GM12864 (cell line): ENCODE measurements at regions not wholly inside any gene's neighbourhood (a gene's known extent, or its start where the extent isn't known, plus 50 kb on each side); places are given as distances from the start of the nearest gene placed in this dataset.

Source experiments
- DNase-seq: peaks from one replicate; pipeline ENCODE4 v3.0.0-alpha.2; 2011; ENCODE audit warnings: low read depth
- H3K4me3 ChIP-seq: 2 replicates; pipeline ENCODE4 v1.5.1; 2011; ENCODE audit warnings: mild to moderate bottlenecking, low read depth, low read length, control low read depth
- CTCF ChIP-seq: IDR thresholded peaks from 2 replicates; pipeline ENCODE4 v1.5.1; 2011; ENCODE audit warnings: low read depth, mild to moderate bottlenecking, moderate library complexity, low read length, control low read depth, inconsistent platforms; ENCODE audit errors: missing control alignments

DNA sequence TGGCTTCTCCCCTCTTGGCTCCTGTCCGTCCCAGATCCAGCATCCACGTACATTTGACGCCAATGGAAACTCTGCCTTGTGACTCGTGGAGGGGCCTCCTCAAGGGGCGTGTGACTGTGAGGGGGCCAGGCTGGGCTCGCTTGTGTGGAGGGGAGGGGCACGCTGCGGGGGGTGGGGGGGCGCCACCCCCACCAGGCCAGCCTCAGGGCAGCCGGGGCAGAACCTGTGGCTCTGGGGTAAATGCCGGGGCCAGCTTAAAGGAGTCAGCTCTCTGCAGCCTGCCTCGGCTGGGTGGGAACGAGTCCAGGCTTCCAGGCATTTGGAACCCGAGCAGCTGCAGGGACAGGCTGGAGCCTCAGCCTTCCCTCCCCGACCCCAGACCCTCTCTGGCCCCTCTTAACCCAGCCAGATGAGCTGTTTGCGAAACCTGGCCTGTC is 94.1 kb downstream of the SIK1 start:
- no peak for DNase-seq
- no peak overlapping the region for H3K4me3 ChIP-seq
- no peak for TF ChIP-seq CTCF

GRCh38 chr21:43331962-43332828 is 94.7 kb downstream of the SIK1 start:
- DNase-seq: no peak
- no peak for TF ChIP-seq CTCF
- H3K4me3 ChIP-seq: no peak overlapping the region

DNA sequence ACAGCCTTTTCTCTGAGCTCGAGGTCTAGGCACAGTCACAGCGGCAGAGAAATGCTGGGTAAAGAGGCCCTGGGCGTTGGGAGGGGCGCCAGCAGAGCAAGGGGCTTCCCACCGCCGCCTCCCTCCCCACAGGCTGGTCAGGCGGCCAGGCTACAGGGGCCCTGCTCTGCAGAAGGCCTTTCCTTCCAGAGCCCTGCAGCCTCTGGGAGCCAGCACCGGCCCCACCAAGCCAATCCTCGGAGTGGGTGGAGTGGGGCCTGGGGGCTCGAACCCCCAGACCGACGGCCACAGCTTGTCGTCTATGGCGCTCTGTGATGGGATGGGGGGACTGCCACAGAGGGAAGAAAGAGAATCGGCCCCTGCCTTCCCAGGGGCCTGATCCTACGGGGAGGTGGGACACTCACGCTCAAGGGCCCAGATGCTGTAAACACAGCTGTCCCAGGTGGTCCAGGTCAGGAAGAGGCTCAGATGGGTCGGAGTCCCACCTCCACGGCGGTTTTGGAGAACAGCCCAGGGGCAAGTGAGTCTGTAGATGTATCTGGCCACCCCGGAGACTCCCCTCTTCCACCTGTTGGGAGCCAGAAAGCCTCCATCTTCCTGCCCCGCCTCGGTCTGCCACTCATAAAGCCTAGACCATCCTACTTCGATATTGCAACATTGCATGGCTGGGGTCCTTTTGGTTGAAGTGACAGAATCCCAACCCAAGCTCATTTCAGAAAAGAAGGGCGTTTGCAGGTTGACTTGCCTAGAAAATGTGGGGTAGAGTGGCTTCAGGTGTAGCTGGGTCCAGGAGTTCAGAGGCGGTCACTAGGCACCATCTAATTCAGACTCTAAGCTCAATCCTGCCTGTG is 95.6 kb downstream of the SIK1 start:
- H3K4me3 ChIP-seq: no peak overlapping the region
- DNase-seq: no peak
- no peak for TF ChIP-seq CTCF

DNA sequence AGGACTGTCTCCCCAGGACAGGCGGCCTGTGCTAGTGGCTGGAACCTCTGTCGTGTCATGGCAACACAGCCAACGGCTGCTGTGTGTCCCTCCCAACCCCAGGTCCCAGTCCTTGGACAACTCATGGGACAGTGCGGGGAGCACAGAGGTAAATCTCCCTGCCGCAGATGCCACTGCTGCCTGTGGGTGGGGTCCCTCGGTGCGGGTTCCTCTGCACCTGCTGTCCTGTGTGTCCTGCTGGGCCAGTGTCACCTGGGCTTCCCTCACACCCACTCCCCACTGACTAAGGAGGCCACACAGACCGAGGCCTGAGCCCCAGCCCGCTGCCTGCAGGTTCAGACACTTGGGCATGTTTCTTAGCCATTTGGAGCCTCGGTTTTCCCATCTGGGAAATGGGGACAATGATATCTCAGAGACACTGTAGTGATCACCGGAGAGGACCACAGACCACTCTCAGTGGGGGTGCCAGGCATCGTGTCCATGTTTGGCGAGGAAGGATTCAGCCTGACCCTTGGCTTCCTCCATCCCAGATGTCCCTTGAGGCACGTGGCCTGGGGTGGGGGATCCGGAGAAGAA is 96.5 kb downstream of the SIK1 start:
- H3K4me3 ChIP-seq: no peak overlapping the region
- TF ChIP-seq CTCF: no peak
- no peak for DNase-seq

- no peak for TF ChIP-seq CTCF
These were observed 97.1 kb downstream of the SIK1 start for GRCh38 chr21:43329711-43330269.

GRCh38 chr21:43328958-43329691 is 97.8 kb downstream of the SIK1 start:
- no peak for DNase-seq
- no peak for TF ChIP-seq CTCF
- H3K4me3 ChIP-seq: no peak overlapping the region

More at GRCh38 chr21:43329711-43330269, 97.1 kb downstream of the SIK1 start:
- no peak for DNase-seq
- H3K4me3 ChIP-seq: no peak overlapping the region
